ENCODE measurements at regions not wholly inside any gene's neighbourhood (a gene's known extent, or its start where the extent isn't known, plus 50 kb on each side); places are given as distances from the start of the nearest gene placed in this dataset.
"Not testable (repeated sequence)": the region's sequence is repeated elsewhere in the genome, so short reads cannot be mapped to it uniquely, and the experiment has no call there.

DNA sequence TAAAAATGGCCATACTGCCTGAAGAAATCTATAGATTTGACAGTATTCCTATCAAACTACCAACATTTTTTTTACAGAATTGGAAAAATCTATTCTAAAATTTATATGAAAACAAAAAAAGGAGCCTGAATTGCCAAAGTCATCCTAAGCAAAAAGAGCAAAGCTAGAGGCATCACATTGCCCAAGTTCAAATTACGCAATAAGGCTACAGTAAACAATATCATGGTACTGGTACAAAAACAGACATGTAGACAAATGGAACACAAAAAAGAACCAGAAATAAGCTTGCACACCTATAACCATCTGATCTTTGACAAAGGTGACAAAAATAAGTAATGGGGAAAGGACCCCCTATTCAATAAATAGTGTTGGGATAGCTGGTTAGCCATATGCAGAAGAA is 50.2 kb upstream of the THSD7B start:
- H3K4me1 Mint-ChIP-seq, result no peaks in the 10 kb centered on the region
- H3K9me3 Mint-ChIP-seq, result peaks cover 3% of the 10 kb centered on the region
- no peak for ATAC-seq
- H3K27ac Mint-ChIP-seq, result no peak overlapping the region
- no peaks in the 10 kb centered on the region for H3K36me3 Mint-ChIP-seq
- no peaks in the 10 kb centered on the region for H3K27me3 Mint-ChIP-seq
- no peak overlapping the region for H3K4me3 Mint-ChIP-seq

DNA sequence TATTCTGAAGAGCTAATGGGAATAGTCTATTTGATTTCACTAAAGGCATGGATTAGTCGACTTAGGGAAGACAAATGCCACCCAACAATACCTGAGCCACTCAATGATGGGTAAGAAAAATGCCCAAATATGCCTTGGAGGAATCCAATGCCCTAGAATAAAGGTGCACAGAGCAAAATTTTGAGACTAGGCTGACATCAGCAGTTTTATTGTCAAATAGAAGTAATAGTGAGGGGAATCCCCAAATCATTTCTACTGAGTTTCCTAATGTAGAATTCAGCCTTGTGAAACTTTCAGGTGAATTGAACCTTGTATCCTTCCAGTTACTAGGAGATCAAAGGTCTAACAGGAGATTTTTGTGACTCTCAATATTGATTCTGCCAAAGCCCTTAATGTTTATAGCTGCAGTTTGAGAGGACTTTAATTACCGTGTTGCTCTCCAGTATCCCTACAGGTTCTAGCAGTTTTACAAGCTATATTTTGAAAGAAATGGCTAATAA is 50.8 kb upstream of the THSD7B start:
- Mint-ChIP-seq H3K27me3 (no peaks in the 10 kb centered on the region), H3K27ac (no peak overlapping the region), H3K36me3 (no peaks in the 10 kb centered on the region), H3K4me3 (no peak overlapping the region), H3K9me3 (peaks cover 3% of the 10 kb centered on the region), H3K4me1 (no peaks in the 10 kb centered on the region)
- no peak for ATAC-seq

DNA sequence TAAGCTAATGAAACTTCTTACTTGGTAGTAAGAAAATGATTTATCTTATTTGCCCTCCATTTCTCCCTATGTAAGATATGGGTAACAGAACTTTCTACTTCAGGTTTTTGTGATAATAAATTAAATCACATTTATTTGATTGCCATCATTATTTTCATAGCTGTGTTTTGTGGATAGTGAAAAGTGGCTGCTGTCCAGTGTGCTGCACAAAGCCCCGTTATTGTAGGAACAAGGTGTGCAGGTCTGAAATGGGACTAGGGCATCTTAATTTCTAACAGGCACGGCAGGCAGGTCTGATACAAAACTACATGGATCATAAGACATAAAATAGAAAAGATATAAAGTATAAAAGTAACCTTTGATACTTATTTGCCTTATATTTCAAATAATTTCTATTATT is 51.6 kb upstream of the THSD7B start:
- Mint-ChIP-seq H3K4me3 (no peak overlapping the region), H3K27me3 (no peaks in the 10 kb centered on the region), H3K9me3 (peaks cover 3% of the 10 kb centered on the region), H3K36me3 (no peaks in the 10 kb centered on the region), H3K27ac (no peak overlapping the region), H3K4me1 (no peaks in the 10 kb centered on the region)
- ATAC-seq, result no peak

DNA sequence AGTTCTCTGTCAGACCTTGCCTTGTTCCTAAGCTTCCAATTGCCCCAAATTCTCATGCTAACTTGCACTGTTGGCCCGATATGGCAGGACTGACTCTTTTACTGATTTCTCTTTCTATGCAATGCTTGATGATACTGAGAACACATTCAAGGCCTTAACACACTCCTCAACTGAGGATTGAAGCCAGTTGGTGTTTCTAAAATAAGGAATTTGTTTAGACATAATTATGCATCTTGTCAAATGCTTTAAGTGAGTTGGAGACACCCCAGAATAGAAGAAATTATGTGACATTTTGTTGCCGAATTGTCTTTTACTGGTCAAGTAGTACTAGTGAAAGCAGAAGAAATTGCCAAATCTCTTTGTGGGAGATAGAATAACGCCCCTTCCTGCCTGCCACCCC is 60.0 kb upstream of the THSD7B start:
- no peaks in the 10 kb centered on the region for H3K4me1 Mint-ChIP-seq
- H3K27ac Mint-ChIP-seq, result no peak overlapping the region
- H3K9me3 Mint-ChIP-seq, result peaks cover 7% of the 10 kb centered on the region
- H3K36me3 Mint-ChIP-seq, result no peaks in the 10 kb centered on the region
- no peak overlapping the region for H3K4me3 Mint-ChIP-seq
- ATAC-seq, result no peak
- no peaks in the 10 kb centered on the region for H3K27me3 Mint-ChIP-seq

DNA sequence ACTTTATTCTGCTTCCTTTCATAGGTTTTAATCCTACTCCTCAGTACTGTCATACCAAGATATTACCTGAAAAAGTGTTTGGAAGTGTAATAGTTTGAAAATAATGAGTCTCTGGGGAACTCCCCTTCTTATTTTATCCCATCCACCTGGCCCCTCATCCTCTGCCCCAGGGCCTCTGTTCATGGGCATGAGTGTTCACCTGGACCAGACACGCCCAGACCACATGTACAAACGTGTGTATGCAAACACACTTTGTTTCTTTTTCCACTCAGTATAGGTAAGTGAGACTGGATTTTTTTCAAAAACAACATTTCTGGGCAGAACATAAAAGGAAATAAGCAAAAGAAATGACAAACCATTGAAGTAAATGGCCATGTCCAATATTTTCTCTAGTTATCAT is 62.1 kb upstream of the THSD7B start:
- peak; percentile 36 for ATAC-seq
- Mint-ChIP-seq H3K4me3 (no peak overlapping the region), H3K27ac (no peak overlapping the region), H3K36me3 (no peaks in the 10 kb centered on the region), H3K27me3 (no peaks in the 10 kb centered on the region), H3K9me3 (peaks cover 7% of the 10 kb centered on the region), H3K4me1 (no peaks in the 10 kb centered on the region)

DNA sequence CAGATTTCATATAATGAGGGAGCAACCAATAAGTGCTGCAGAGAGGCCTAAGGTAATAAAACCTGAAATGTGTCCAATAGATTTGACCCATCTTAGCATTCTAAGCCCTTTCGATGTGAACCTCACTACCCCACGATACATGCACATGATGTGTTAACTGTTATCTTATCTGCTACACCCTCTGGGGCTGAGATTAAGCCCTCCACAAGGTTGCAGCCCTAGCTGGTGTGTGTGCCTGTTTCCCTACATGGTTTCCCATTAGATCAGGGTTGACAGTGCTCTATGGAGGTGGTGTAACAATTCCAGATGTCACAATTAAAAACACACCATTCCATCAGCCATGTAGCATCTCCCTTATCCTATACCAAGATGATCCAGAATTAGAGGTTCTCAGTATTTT is 68.9 kb upstream of the THSD7B start:
- H3K9me3 Mint-ChIP-seq, result no peaks in the 10 kb centered on the region
- no peaks in the 10 kb centered on the region for H3K36me3 Mint-ChIP-seq
- no peak overlapping the region for H3K4me3 Mint-ChIP-seq
- no peak overlapping the region for H3K27ac Mint-ChIP-seq
- no peak for ATAC-seq
- no peaks in the 10 kb centered on the region for H3K4me1 Mint-ChIP-seq
- no peaks in the 10 kb centered on the region for H3K27me3 Mint-ChIP-seq

DNA sequence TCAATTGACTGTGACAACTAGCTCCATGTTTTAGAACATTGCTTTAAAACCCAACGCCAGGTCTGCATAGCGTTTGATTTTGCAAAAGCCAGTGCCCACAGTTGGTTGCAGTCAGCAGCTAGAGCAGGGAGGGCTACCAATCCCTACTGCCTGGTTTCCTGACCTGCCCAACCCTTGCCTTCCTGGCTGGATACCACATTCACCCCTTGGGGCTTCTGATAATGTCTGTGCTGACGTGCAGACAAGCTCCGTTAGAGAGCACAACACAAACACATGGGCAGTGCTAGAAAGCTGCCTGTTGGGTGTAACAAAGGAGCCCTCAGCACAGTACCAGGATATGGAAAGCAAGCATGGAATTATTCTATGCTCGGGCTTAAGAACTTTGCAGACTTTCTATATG is 71.4 kb upstream of the THSD7B start:
- H3K9me3 Mint-ChIP-seq, result peaks cover 3% of the 10 kb centered on the region
- no peaks in the 10 kb centered on the region for H3K27me3 Mint-ChIP-seq
- no peak overlapping the region for H3K27ac Mint-ChIP-seq
- no peaks in the 10 kb centered on the region for H3K36me3 Mint-ChIP-seq
- no peaks in the 10 kb centered on the region for H3K4me1 Mint-ChIP-seq
- ATAC-seq, result no peak
- H3K4me3 Mint-ChIP-seq, result no peak overlapping the region

DNA sequence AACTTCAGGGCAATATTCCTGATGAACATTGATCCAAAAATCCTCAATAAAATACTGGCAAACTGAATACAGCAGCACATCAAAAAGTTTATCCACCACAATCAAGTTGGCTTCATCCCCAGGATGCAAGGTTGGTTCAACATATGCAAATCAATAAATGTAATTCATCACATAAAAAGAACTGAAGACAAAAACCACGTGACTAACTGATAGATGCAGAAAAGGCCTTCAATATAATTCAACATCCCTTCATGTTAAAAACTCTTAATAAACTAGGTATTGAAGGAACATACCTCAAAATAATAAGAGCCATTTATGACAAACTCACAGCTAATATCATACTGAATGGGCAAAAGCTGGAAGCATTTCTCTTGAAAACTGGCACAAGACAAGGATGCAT is 85.3 kb upstream of the THSD7B start:
- H3K27ac Mint-ChIP-seq, ATAC-seq, H3K9me3 Mint-ChIP-seq, H3K4me1 Mint-ChIP-seq, H3K4me3 Mint-ChIP-seq, H3K36me3 Mint-ChIP-seq: not testable (repeated sequence)
- H3K27me3 Mint-ChIP-seq, result peaks cover 10% of the 10 kb centered on the region

DNA sequence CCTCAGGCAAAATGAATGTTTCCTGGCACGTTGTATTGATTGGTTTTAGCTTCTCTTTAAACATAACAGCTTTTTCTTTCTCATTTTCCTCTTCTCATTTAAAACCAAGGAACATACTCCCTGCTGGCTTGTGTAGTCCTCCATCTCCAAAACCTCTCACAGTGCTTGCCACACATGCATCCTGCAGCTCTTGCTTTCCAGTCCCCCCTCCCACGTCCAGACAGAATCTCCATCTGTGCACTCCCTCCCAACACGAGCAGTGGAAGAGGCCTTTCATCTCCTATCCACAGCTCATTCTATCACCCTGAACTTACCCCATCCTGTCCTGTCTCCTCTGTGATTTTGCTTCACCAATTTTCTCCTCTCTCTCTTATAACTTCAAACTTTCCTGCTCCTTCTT is 99.6 kb upstream of the THSD7B start:
- H3K27me3 Mint-ChIP-seq, result no peaks in the 10 kb centered on the region
- no peaks in the 10 kb centered on the region for H3K4me1 Mint-ChIP-seq
- ATAC-seq, result no peak
- no peaks in the 10 kb centered on the region for H3K36me3 Mint-ChIP-seq
- H3K27ac Mint-ChIP-seq, result no peak overlapping the region
- H3K4me3 Mint-ChIP-seq, result no peak overlapping the region
- no peaks in the 10 kb centered on the region for H3K9me3 Mint-ChIP-seq

DNA sequence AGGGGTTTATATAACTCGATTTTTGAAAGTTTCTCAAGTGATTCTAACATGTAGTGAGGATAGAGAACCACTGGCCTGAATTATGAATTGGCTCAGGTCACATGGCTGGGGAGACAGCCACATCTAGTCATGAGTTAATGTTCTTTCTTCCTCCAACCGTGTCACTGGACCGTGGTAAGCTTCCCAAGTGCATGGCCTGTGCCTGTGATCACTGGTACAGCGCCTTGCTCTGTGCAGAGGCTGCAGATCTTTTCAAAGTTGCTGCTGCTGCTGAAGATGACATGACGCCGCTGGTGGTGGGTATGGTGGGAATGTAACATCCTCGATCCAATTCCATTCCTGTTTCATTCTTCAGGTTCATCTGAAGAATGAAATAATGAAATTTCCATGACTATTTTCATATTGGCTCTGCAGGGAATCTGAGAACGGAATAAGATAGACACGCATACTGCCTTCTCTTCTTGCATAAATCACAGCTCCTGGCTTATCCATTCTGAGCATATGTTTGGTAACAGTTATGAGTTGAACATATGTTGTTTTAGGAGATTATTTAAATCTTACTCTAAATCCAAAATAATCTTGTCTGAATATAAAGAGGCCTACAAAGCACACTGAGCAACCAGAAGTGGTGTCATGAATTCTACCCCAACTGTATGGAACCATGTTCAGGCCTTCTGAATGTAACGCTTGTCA is 100.5 kb upstream of the THSD7B start:
- H3K9me3 Mint-ChIP-seq, result no peaks in the 10 kb centered on the region
- H3K4me1 Mint-ChIP-seq, result no peaks in the 10 kb centered on the region
- no peak overlapping the region for H3K4me3 Mint-ChIP-seq
- no peaks in the 10 kb centered on the region for H3K27me3 Mint-ChIP-seq
- no peaks in the 10 kb centered on the region for H3K36me3 Mint-ChIP-seq
- no peak for ATAC-seq
- no peak overlapping the region for H3K27ac Mint-ChIP-seq

DNA sequence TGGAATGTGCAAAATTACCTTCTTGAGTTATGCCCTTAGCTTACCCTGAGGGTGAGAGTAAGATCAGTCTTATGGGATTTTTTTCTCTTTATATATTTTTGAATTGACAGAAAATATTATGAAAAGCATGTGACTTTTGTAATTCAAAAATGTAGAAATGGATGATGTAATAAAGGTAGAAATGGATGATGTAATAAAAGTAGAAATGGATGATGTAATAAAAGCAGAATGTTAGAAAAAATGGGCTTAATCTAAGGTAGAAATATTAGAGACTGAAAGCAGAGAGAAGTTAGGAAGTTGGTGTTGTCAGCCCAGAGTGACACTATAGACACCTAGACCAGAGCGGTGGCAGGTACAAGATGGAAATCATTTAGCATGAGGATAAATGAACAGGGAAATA is 107.1 kb upstream of the THSD7B start:
- Mint-ChIP-seq H3K4me3 (no peak overlapping the region), H3K4me1 (no peaks in the 10 kb centered on the region), H3K27ac (no peak overlapping the region), H3K9me3 (no peaks in the 10 kb centered on the region), H3K27me3 (peaks cover 4% of the 10 kb centered on the region), H3K36me3 (no peaks in the 10 kb centered on the region)
- no peak for ATAC-seq

DNA sequence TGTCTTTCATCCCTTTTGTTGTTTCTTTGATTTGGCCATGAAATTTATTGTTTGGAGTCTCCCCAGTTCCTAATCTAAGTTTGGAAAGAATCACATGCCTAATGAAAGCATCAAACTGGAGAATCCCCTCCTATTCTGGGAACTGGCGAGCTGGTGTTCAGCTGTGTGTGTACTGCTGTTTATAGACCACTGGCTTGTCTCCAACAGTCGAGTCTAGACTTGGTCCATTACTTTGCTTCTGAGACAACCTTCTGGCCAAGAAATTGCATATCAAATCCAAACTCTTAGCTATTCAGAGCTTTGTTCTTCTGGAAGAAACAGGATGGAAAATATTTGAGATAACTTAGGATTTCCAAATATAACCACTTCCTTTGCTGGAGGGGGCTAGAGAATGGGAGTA is 111.5 kb upstream of the THSD7B start:
- Mint-ChIP-seq H3K4me3 (no peak overlapping the region), H3K9me3 (no peaks in the 10 kb centered on the region), H3K36me3 (no peaks in the 10 kb centered on the region), H3K4me1 (no peaks in the 10 kb centered on the region), H3K27me3 (peaks cover 9% of the 10 kb centered on the region), H3K27ac (no peak overlapping the region)
- ATAC-seq, result no peak

DNA sequence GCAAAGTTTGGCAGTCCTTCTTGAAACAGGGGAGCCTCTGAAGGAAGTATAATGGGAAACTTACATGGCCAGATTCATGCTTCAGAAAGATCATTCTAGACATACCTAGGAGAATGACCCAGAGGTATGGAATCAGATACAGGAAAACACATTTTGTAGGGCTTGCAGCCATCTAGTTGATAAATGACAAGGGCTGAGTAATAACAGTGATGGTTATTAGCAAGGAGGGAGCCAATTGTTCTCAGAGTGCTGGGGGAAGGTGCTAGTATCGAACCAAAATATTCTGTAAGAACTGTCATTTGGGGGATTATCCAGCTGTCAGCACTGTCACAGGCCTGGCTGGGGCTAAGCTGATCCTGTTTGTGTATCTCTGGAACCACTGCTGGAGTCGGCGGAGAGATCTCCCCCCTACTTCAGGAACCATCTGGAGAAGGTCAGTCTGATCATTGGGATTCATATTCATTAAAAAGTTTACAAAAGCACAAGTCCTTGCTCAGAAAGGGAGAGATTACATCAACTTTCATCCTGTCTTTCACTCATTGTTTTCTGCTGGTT is 113.8 kb upstream of the THSD7B start:
- Mint-ChIP-seq H3K9me3 (no peaks in the 10 kb centered on the region), H3K36me3 (no peaks in the 10 kb centered on the region), H3K27ac (no peak overlapping the region), H3K4me1 (no peaks in the 10 kb centered on the region), H3K27me3 (peaks cover 9% of the 10 kb centered on the region), H3K4me3 (no peak overlapping the region)
- ATAC-seq, result no peak

DNA sequence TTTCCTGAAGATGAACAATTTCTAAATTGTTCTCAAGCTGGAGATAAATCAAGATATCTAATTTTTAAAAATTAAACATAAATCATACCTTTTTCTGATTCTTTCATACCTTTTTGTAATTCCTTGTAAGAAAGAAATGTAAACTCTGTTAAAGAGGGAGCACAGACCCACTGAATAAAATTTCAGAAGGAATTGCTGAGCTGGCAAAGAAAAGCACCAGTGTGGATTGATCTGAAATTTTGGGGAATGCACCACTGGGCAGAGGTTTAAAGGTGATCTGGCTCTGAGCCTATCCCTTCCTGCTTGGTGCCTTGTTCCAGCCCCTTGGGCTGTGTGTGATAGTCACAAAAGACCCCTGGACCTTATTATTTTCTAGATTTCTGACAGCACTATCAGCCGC is 118.3 kb upstream of the THSD7B start:
- Mint-ChIP-seq H3K4me3 (no peak overlapping the region), H3K27ac (no peak overlapping the region), H3K4me1 (no peaks in the 10 kb centered on the region), H3K36me3 (no peaks in the 10 kb centered on the region), H3K27me3 (no peaks in the 10 kb centered on the region), H3K9me3 (no peaks in the 10 kb centered on the region)
- no peak for ATAC-seq

DNA sequence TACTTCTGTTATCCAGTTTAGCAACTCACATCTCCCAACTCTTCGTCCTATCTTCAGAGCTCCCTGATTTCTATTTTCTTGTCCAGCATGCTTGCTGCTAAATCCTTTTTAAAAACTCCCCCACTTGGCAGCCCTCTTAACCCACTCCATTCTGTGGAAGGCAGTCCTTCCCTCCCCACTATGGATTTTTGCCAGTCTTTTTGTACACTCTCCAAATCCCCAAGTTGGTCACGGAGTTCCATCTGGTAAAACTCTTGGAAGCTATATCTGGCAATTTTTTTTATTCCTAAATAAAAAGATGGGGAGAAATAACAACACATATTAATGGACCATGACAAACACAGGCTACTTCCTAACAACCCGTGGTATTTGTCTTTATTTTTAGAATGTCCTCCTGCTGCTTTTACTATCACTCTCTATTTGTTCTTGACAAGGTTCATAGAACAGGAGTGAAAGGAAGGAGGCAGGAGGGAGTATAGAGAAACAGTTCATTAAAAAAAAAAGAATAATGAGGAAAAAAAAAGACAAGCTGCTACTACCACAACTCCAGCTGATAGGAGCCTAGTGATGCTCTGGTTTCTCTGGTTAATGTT is 120.0 kb upstream of the THSD7B start:
- H3K4me1 Mint-ChIP-seq, result no peaks in the 10 kb centered on the region
- no peak overlapping the region for H3K4me3 Mint-ChIP-seq
- no peak overlapping the region for H3K27ac Mint-ChIP-seq
- H3K36me3 Mint-ChIP-seq, result no peaks in the 10 kb centered on the region
- peaks cover 10% of the 10 kb centered on the region for H3K27me3 Mint-ChIP-seq
- H3K9me3 Mint-ChIP-seq, result no peaks in the 10 kb centered on the region
- no peak for ATAC-seq

DNA sequence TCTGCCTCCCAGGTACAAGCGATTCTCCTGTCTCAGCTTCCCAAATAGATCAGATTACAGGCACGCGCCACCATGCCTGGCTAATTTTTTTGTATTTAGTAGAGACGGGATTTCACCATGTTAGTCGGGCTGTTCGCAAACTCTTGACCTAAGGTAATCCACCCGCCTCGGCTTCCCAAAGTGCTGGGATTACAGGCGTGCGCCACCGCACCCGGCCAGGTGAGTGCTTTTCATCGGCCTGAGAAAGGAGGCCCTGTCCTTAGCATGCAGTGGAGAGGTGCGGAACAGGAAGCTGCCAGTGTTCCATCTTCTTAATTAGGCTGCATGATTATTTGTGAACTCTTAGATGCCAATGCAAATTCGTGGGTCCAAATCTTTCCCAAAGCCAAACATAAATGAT is 125.7 kb upstream of the THSD7B start:
- Mint-ChIP-seq H3K27ac (no peak overlapping the region), H3K4me1 (no peaks in the 10 kb centered on the region), H3K4me3 (no peak overlapping the region), H3K36me3 (no peaks in the 10 kb centered on the region), H3K27me3 (peaks cover 10% of the 10 kb centered on the region), H3K9me3 (no peaks in the 10 kb centered on the region)
- ATAC-seq, result no peak

Data from stimulated activated memory B cell treated with anti-CD40 and anti-IgM and Interleukin-4, amounts not matched to agents 10 μg/mL and 1 μg/mL and 100 μg/mL, for 72 hours (primary cell).